HCT116 (cell line): ENCODE measurements at regions not wholly inside any gene's neighbourhood (a gene's known extent, or its start where the extent isn't known, plus 50 kb on each side); places are given as distances from the start of the nearest gene placed in this dataset.
"Not testable (repeated sequence)": the region's sequence is repeated elsewhere in the genome, so short reads cannot be mapped to it uniquely, and the experiment has no call there.

Experiments
- ATAC-seq: fragments of 200-7000 bp; cut with Tn5 transposase; 2 replicates; pipeline ENCODE4 v1.9.1; 2020; ENCODE audit warnings: mild to moderate bottlenecking, moderate library complexity
- BruUV-seq: library from RNA; stranded (reverse); fragments of 400-500 nt; replicated peaks from 2 replicates; lab custom pipeline; 2021; lab: Mats Ljungman, UMichigan
- CTCF ChIA-PET: fragments of 300-600 bp; sonication (Branson Sonifier 250); formaldehyde crosslinking; loops from one replicate; lab custom pipeline; 2021; ENCODE audit warnings: antibody characterized with exemption; lab: Charles Lee
- POLR2A ChIA-PET: fragments of 300-600, 350-600 bp; sonication (Branson Sonifier 250); formaldehyde crosslinking; loops from one replicate; lab custom pipeline; 2021; ENCODE audit warnings: antibody characterized with exemption; lab: Charles Lee
- RAD21 ChIA-PET, 2 experiments: fragments of 300-600 bp; sonication (Branson Sonifier 250); formaldehyde crosslinking; loops; one replicate each; lab custom pipeline; 2023; ENCODE audit warnings: low total read pairs in 2 of 2; ENCODE audit not compliant: uncharacterized antibody in 2 of 2, unreplicated experiment in 2 of 2, low non-redundant PET in 1 of 2; lab: Charles Lee
- DNase-seq: peaks from one replicate; pipeline ENCODE4 v3.0.0-alpha.2; 2010; ENCODE audit warnings: low read depth, low spot score
- H2AFZ ChIP-seq: fragments of 200-600 bp; shearing (Covaris generic), sonication (generic); 2 replicates; pipeline ENCODE4 v1.6.1; 2017; ENCODE audit warnings: low read depth, mixed run types, mixed read lengths, antibody characterized with exemption, low read length; ENCODE audit not compliant: poor library complexity, severe bottlenecking
- H3K27ac ChIP-seq: 2 replicates; pipeline ENCODE4 v1.5.1; 2012; ENCODE audit warnings: low read depth, low read length
- H3K27me3 ChIP-seq: fragments of 200-600 bp; sonication (generic); 2 replicates; pipeline ENCODE4 v1.6.1; 2016; ENCODE audit warnings: mixed run types, low read length, mixed read lengths; ENCODE audit not compliant: insufficient read depth
- H3K36me3 ChIP-seq, 2 experiments: fragments of 200-500 bp in 1 of 2; fragments of 200-600 bp in 1 of 2; sonication (Bioruptor generic) in 1 of 2; sonication (generic) in 1 of 2; 2 replicates each; pipeline versions ENCODE4 v1.5.1 to v1.6.1; 2014 to 2016; ENCODE audit warnings: low read length in 2 of 2, inconsistent platforms in 1 of 2, mixed read lengths in 1 of 2, mixed run types in 1 of 2; ENCODE audit not compliant: insufficient read depth in 2 of 2, control insufficient read depth in 1 of 2
- H3K4me1 ChIP-seq, 2 experiments: fragments of 200-600 bp in 1 of 2; sonication (generic) in 1 of 2; 2 replicates each; pipeline versions ENCODE4 v1.5.1 to v1.6.1; 2012 to 2017; ENCODE audit warnings: low read length in 2 of 2, inconsistent platforms in 1 of 2, mild to moderate bottlenecking in 1 of 2, mixed read lengths in 1 of 2, mixed run types in 1 of 2, moderate library complexity in 1 of 2; ENCODE audit not compliant: insufficient read depth in 2 of 2, control insufficient read depth in 1 of 2
- H3K4me2 ChIP-seq: fragments of 200-600 bp; sonication (generic); 2 replicates; pipeline ENCODE4 v1.6.1; 2017; ENCODE audit warnings: mixed run types, low read length, mixed read lengths
- H3K4me3 ChIP-seq, 2 experiments: fragments of 200-600 bp in 1 of 2; sonication (generic) in 1 of 2; replicated peaks in 1 of 2; 2 replicates each; pipeline ENCODE4 v1.5.1; 2011 to 2016; ENCODE audit warnings: low read length in 2 of 2, control low read depth in 1 of 2, low read depth in 1 of 2, mild to moderate bottlenecking in 1 of 2, mixed read lengths in 1 of 2, mixed run types in 1 of 2
- H3K79me2 ChIP-seq: fragments of 200-600 bp; sonication (generic); 2 replicates; pipeline ENCODE4 v1.6.1; 2017; ENCODE audit warnings: mild to moderate bottlenecking, mixed run types, low read length, moderate library complexity, mixed read lengths; ENCODE audit not compliant: insufficient read depth
- H3K9ac ChIP-seq: fragments of 200-600 bp; sonication (generic); 2 replicates; pipeline ENCODE4 v1.6.1; 2016; ENCODE audit warnings: low read length, mixed read lengths
- H3K9me2 ChIP-seq: fragments of 200-600 bp; sonication (generic), shearing (Covaris generic); 2 replicates; pipeline ENCODE4 v1.6.1; 2017; ENCODE audit warnings: mixed run types, mild to moderate bottlenecking, moderate library complexity; ENCODE audit not compliant: insufficient read depth
- H3K9me3 ChIP-seq, 2 experiments: fragments of 200-500 bp in 1 of 2; fragments of 200-600 bp in 1 of 2; sonication (Bioruptor generic) in 1 of 2; sonication (generic) in 1 of 2; 2 replicates each; pipeline ENCODE4 v1.6.1; 2014 to 2017; ENCODE audit warnings: low read length in 2 of 2, mixed read lengths in 2 of 2, inconsistent platforms in 1 of 2, low read depth in 1 of 2, mild to moderate bottlenecking in 1 of 2, mixed run types in 1 of 2, moderate library complexity in 1 of 2; ENCODE audit not compliant: control insufficient read depth in 1 of 2, insufficient read depth in 1 of 2
- H4K20me1 ChIP-seq: fragments of 200-600 bp; sonication (generic), shearing (Covaris generic); 2 replicates; pipeline ENCODE4 v1.6.1; 2017; ENCODE audit warnings: mixed run types, mild to moderate bottlenecking, moderate library complexity; ENCODE audit not compliant: insufficient read depth
- CBX3 ChIP-seq: IDR thresholded peaks from 2 replicates; pipeline ENCODE4 v1.6.1; 2012; ENCODE audit warnings: low read depth
- EGR1 ChIP-seq: IDR thresholded peaks from 2 replicates; pipeline ENCODE4 v1.6.1; 2012; ENCODE audit warnings: low read depth
- FOSL1 ChIP-seq: IDR thresholded peaks from 2 replicates; pipeline ENCODE4 v1.6.1; 2012; ENCODE audit warnings: low read depth
- POLR2A ChIP-seq: IDR thresholded peaks from 2 replicates; pipeline ENCODE4 v1.7.0; 2011; ENCODE audit warnings: borderline replicate concordance; ENCODE audit not compliant: insufficient read depth, insufficient read length; ENCODE audit errors: extremely low read depth
- SP1 ChIP-seq: IDR thresholded peaks from 2 replicates; pipeline ENCODE4 v1.6.1; 2012; ENCODE audit warnings: low read depth
- TCF7L2 ChIP-seq: IDR thresholded peaks from 2 replicates; pipeline ENCODE4 v1.7.0; 2011; ENCODE audit warnings: borderline replicate concordance, inconsistent platforms; ENCODE audit not compliant: insufficient read depth, insufficient read length; ENCODE audit errors: extremely low read depth
- intact Hi-C: fragments of 100-400 bp; cut with micrococcal nuclease; formaldehyde crosslinking; loops from 2 replicates; pipeline ENCODE4 v1.10.0; 2022
- TF ChIP-seq, protein P1 (sequence below): IDR thresholded peaks from 2 replicates; pipeline ENCODE4 v1.6.1; 2012

GRCh38 chr16:80253741-80254140 is 287.1 kb upstream of the DYNLRB2 start (continued):
- TF ChIP-seq POLR2A (no peak), SP1 (no peak)

GRCh38 chr16:80250381-80250780 is 290.4 kb upstream of the DYNLRB2 start:
- no peaks in the 10 kb centered on the region for H3K79me2 ChIP-seq
- no peak overlapping the region for H3K27ac ChIP-seq
- ChIA-PET POLR2A (no interaction called here), CTCF (no interaction called here), RAD21 (no interaction called here)
- H3K27me3 ChIP-seq: no peaks in the 10 kb centered on the region
- H2AFZ ChIP-seq: no peak overlapping the region
- BruUV-seq: no TSS peak
- H3K4me2 ChIP-seq: no peak overlapping the region
- no peaks in the 10 kb centered on the region for H3K9me2 ChIP-seq
- no peak for DNase-seq
- no peaks in the 10 kb centered on the region for H3K36me3 ChIP-seq
- no peak overlapping the region for H3K4me3 ChIP-seq
- intact Hi-C loops: no loop called here
- H4K20me1 ChIP-seq: no peaks in the 10 kb centered on the region
- no peak for ATAC-seq
- peaks cover 13 to 28% of the 10 kb centered on the region in 2 experiments; a peak in 3 of 4 replicates for H3K9me3 ChIP-seq
- no peaks in the 10 kb centered on the region for H3K4me1 ChIP-seq
- H3K9ac ChIP-seq: no peak overlapping the region
- TF ChIP-seq EGR1 (no peak), CBX3 (no peak), POLR2A (no peak), TCF7L2 (no peak), FOSL1 (no peak)
- TF ChIP-seq, protein P1, sequence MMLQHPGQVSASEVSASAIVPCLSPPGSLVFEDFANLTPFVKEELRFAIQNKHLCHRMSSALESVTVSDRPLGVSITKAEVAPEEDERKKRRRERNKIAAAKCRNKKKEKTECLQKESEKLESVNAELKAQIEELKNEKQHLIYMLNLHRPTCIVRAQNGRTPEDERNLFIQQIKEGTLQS: no peak

DNA sequence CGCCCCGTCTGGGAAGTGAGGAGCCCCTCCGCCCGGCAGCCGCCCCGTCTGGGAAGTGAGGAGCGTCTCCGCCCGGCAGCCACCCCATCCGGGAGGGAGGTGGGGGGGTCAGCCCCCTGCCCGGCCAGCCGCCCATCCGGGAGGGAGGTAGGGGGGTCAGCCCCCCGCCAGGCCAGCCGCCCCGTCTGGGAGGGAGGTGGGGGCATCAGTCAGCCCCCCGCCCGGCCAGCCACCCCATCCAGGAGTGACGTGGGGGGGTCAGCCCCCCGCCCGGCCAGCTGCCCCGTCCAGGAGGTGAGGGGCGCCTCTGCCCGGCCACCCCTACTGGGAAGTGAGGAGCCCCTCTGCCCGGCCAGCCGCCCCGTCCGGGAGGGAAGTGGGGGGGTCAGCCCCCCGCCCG is 297.5 kb upstream of the DYNLRB2 start:
- H3K9me2 ChIP-seq, H2AFZ ChIP-seq, H3K4me2 ChIP-seq, BruUV-seq, H3K4me3 ChIP-seq, POLR2A ChIA-PET, H3K27me3 ChIP-seq, H3K9me3 ChIP-seq, H4K20me1 ChIP-seq, H3K9ac ChIP-seq, intact Hi-C loops, H3K4me1 ChIP-seq, H3K79me2 ChIP-seq, ATAC-seq, DNase-seq, H3K27ac ChIP-seq, CTCF ChIA-PET, H3K36me3 ChIP-seq, RAD21 ChIA-PET: not testable (repeated sequence)

DNA sequence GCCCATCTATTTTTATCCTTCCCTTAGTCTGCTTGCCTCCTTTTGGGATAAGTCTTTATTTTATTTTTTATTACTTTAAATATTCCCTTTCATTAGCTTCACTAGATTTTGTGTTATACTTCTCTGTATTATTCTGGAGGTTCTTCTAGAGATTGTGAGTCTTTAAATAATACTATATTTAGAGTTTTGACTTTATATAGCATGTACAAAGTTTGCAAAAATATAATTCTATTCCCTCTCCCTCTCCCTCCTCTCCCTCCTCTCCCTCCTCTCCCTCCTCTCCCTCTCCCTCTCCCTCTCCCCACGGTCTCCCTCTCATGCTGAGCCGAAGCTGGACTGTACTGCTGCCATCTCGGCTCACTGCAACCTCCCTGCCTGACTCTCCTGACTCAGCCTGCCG is 298.5 kb upstream of the DYNLRB2 start:
- H3K27ac ChIP-seq, intact Hi-C loops, POLR2A ChIA-PET, H3K36me3 ChIP-seq, ATAC-seq, H3K9me3 ChIP-seq, H3K79me2 ChIP-seq, CTCF ChIA-PET, H3K4me1 ChIP-seq, H3K4me2 ChIP-seq, H4K20me1 ChIP-seq, H3K9me2 ChIP-seq, RAD21 ChIA-PET, H3K27me3 ChIP-seq, H3K9ac ChIP-seq, H3K4me3 ChIP-seq, H2AFZ ChIP-seq, DNase-seq, BruUV-seq: not testable (repeated sequence)
